Activated B cell treated with CpG ODN at 0.5 μM for 24 hours (primary cell): ENCODE measurements at regions not wholly inside any gene's neighbourhood (a gene's known extent, or its start where the extent isn't known, plus 50 kb on each side); places are given as distances from the start of the nearest gene placed in this dataset.

Experiments
- ATAC-seq: fragments of 200-7000 bp; cut with Tn5 transposase; one replicate; pipeline ENCODE4 v1.10.0; 2021; ENCODE audit warnings: low read depth, mild to moderate bottlenecking, moderate library complexity
- CTCF ChIA-PET: fragments of 350-600 bp; sonication (Branson Sonifier 250); formaldehyde crosslinking; loops from one replicate; lab custom pipeline; 2021; ENCODE audit warnings: antibody characterized with exemption; lab: Charles Lee
- POLR2A ChIA-PET: fragments of 350-600 bp; sonication (Branson Sonifier 250); formaldehyde crosslinking; loops from one replicate; lab custom pipeline; 2021; ENCODE audit warnings: antibody characterized with exemption; lab: Charles Lee
- DNase-seq: peaks from one replicate; pipeline ENCODE4 v3.0.0; 2022
- H3K27ac Mint-ChIP-seq: one replicate; pipeline ENCODE4 v1.8.0; 2020; ENCODE audit warnings: mixed read lengths
- H3K27me3 Mint-ChIP-seq: one replicate; pipeline ENCODE4 v1.8.0; 2021; ENCODE audit warnings: mixed read lengths
- H3K36me3 Mint-ChIP-seq: one replicate; pipeline ENCODE4 v1.8.0; 2021; ENCODE audit warnings: low read depth, mixed read lengths
- H3K4me1 Mint-ChIP-seq: one replicate; pipeline ENCODE4 v1.8.0; 2021; ENCODE audit warnings: mixed read lengths
- H3K4me3 Mint-ChIP-seq: one replicate; pipeline ENCODE4 v1.8.0; 2020; ENCODE audit warnings: mild to moderate bottlenecking, mixed read lengths
- H3K9me3 Mint-ChIP-seq: one replicate; pipeline ENCODE4 v1.8.0; 2020; ENCODE audit warnings: mixed read lengths
- CTCF ChIP-seq: fragments of 200-600 bp; IDR thresholded peaks from one replicate; pipeline ENCODE4 v1.8.0; 2022; ENCODE audit warnings: antibody characterized with exemption, mild to moderate bottlenecking
- intact Hi-C: fragments of 100-400 bp; cut with micrococcal nuclease; formaldehyde crosslinking; loops from one replicate; pipeline ENCODE4 v1.15.1; 2024

- no peak for ATAC-seq
- no peak overlapping the region for H3K4me3 Mint-ChIP-seq
- CTCF ChIA-PET = no interaction called here
- no peak for DNase-seq
- peaks cover 3% of the 10 kb centered on the region for H3K27me3 Mint-ChIP-seq
- POLR2A ChIA-PET = no interaction called here
- H3K9me3 Mint-ChIP-seq = no peaks in the 10 kb centered on the region
- no peaks in the 10 kb centered on the region for H3K36me3 Mint-ChIP-seq
- no peaks in the 10 kb centered on the region for H3K4me1 Mint-ChIP-seq
- intact Hi-C loops = no loop called here
- TF ChIP-seq CTCF = no peak
- H3K27ac Mint-ChIP-seq = no peak overlapping the region
Observed at GRCh38 chr2:239763433-239764097, 261.6 kb downstream of the NDUFA10 start.

- ChIA-PET CTCF (no interaction called here), POLR2A (no interaction called here)
- TF ChIP-seq CTCF = no peak
- Mint-ChIP-seq H3K9me3 (no peaks in the 10 kb centered on the region), H3K36me3 (no peaks in the 10 kb centered on the region), H3K27me3 (no peaks in the 10 kb centered on the region), H3K4me1 (no peaks in the 10 kb centered on the region), H3K27ac (no peak overlapping the region), H3K4me3 (no peak overlapping the region)
- no peak for DNase-seq
- no peak for ATAC-seq
- intact Hi-C loops = no loop called here
Observed at GRCh38 chr2:239762655-239763269, 262.4 kb downstream of the NDUFA10 start.

DNA sequence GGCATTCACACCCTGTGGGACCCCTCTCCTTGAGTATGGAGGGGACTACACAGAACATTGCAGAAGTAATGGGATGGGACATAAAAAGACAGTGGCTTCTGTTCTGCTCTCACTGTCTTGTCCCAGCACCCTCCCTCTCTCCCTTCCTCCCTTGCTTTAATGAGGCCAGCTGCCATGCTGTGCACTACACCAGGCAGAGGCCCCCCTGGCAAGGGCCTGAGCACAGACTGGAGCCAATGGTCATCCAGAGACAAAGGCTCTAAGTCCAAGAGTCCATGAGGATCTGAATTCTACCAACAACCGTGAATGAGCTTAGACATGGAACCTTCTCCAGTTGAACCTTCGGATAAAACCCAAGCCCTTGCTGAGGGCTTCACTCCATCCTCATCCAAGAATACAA is 263.0 kb downstream of the NDUFA10 start:
- Mint-ChIP-seq H3K27me3 (no peaks in the 10 kb centered on the region), H3K9me3 (no peaks in the 10 kb centered on the region), H3K36me3 (no peaks in the 10 kb centered on the region), H3K4me1 (no peaks in the 10 kb centered on the region), H3K27ac (no peak overlapping the region), H3K4me3 (no peak overlapping the region)
- ChIA-PET CTCF (no interaction called here), POLR2A (no interaction called here)
- intact Hi-C loops = no loop called here
- TF ChIP-seq CTCF = no peak
- ATAC-seq (no peak), DNase-seq (no peak)

GRCh38 chr2:239760596-239760995 is 264.5 kb downstream of the NDUFA10 start:
- POLR2A ChIA-PET = no interaction called here
- no peak overlapping the region for H3K27ac Mint-ChIP-seq
- no peak overlapping the region for H3K4me3 Mint-ChIP-seq
- CTCF ChIA-PET = no interaction called here
- H3K9me3 Mint-ChIP-seq = no peaks in the 10 kb centered on the region
- TF ChIP-seq CTCF = no peak
- no peaks in the 10 kb centered on the region for H3K27me3 Mint-ChIP-seq
- H3K36me3 Mint-ChIP-seq = no peaks in the 10 kb centered on the region
- no peaks in the 10 kb centered on the region for H3K4me1 Mint-ChIP-seq
- ATAC-seq (no peak), DNase-seq (no peak)
- intact Hi-C loops = no loop called here

GRCh38 chr2:239758279-239758877 is 266.8 kb downstream of the NDUFA10 start:
- no peak for DNase-seq
- TF ChIP-seq CTCF = no peak
- no peak overlapping the region for H3K4me3 Mint-ChIP-seq
- H3K36me3 Mint-ChIP-seq = no peaks in the 10 kb centered on the region
- H3K27me3 Mint-ChIP-seq = no peaks in the 10 kb centered on the region
- H3K9me3 Mint-ChIP-seq = no peaks in the 10 kb centered on the region
- H3K27ac Mint-ChIP-seq = no peak overlapping the region
- ChIA-PET CTCF (no interaction called here), POLR2A (no interaction called here)
- H3K4me1 Mint-ChIP-seq = no peaks in the 10 kb centered on the region
- intact Hi-C loops = no loop called here
- no peak for ATAC-seq
